MM.1S (cell line): ENCODE measurements at regions not wholly inside any gene's neighbourhood (a gene's known extent, or its start where the extent isn't known, plus 50 kb on each side); places are given as distances from the start of the nearest gene placed in this dataset.

Experiments used
- EZH2 ChIP-seq: fragments of 300-600 bp; sonication (generic); optimal IDR thresholded peaks from 2 replicates; pipeline ENCODE3; 2017; ENCODE audit warnings: low read depth, mild to moderate bottlenecking, antibody characterized with exemption, low read length, mixed read lengths
- TF ChIP-seq, protein P1 (sequence below): fragments of 300-600 bp; sonication (generic); IDR thresholded peaks from 2 replicates; pipeline ENCODE4 v1.5.1; 2016; ENCODE audit warnings: antibody characterized with exemption, low read length, mixed read lengths

DNA sequence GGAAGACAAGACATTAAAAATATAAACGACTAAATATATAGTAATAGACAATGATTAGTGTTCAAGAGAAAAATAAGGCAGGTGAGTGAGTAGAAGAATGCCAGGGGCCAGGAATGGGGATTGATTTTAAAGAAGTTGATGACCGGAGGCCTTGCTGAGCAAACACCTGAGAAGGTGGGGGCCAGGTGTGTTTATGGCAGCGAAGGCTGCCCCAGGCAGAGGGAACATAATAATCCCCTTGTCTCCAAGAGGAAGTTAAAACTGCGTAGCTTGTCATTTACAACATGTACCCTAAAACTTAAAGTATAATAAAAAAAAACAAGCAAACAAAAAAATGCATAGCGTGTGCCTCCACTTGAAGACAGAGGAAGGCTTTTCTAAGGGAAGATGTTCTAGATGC, 220.3 kb downstream of the URB2 start:
- TF ChIP-seq, protein P1, sequence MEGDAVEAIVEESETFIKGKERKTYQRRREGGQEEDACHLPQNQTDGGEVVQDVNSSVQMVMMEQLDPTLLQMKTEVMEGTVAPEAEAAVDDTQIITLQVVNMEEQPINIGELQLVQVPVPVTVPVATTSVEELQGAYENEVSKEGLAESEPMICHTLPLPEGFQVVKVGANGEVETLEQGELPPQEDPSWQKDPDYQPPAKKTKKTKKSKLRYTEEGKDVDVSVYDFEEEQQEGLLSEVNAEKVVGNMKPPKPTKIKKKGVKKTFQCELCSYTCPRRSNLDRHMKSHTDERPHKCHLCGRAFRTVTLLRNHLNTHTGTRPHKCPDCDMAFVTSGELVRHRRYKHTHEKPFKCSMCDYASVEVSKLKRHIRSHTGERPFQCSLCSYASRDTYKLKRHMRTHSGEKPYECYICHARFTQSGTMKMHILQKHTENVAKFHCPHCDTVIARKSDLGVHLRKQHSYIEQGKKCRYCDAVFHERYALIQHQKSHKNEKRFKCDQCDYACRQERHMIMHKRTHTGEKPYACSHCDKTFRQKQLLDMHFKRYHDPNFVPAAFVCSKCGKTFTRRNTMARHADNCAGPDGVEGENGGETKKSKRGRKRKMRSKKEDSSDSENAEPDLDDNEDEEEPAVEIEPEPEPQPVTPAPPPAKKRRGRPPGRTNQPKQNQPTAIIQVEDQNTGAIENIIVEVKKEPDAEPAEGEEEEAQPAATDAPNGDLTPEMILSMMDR: no peak
- TF ChIP-seq EZH2: no peak
